Astrocyte (in vitro differentiated cells and primary cell): ENCODE measurements at regions not wholly inside any gene's neighbourhood (a gene's known extent, or its start where the extent isn't known, plus 50 kb on each side); places are given as distances from the start of the nearest gene placed in this dataset.

Experiments
- EZH2 ChIP-seq: IDR thresholded peaks from 2 replicates; pipeline ENCODE4 v1.6.1; 2012; ENCODE audit warnings: mild to moderate bottlenecking, low read length, inconsistent platforms; ENCODE audit not compliant: insufficient read depth
- TF ChIP-seq, protein P1 (sequence below): IDR thresholded peaks from 2 replicates; pipeline ENCODE4 v1.5.1; 2011; ENCODE audit warnings: low read depth, mild to moderate bottlenecking, inconsistent platforms, low read length, moderate library complexity; ENCODE audit not compliant: insufficient read depth

DNA sequence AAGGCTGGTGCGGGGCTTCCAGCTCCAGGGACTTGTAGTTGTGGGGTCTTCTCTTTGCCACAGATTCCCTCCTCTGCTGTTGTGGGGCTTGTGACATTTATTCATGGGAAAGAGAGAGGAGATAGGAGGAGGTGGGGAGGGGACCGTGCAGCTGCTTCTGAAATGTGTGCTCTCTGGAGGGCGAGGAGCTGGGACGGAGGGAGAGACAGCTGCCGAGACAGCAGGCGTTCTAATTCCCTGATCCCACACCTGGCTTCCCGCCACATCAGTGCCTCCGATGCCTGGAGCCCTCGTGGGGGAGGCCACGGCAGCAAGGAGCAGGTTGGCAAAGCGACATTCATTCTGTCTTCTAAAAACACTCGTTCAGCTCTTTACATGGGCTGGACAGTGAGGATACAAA is 164.4 kb downstream of the USP12 start:
- TF ChIP-seq, protein P1, sequence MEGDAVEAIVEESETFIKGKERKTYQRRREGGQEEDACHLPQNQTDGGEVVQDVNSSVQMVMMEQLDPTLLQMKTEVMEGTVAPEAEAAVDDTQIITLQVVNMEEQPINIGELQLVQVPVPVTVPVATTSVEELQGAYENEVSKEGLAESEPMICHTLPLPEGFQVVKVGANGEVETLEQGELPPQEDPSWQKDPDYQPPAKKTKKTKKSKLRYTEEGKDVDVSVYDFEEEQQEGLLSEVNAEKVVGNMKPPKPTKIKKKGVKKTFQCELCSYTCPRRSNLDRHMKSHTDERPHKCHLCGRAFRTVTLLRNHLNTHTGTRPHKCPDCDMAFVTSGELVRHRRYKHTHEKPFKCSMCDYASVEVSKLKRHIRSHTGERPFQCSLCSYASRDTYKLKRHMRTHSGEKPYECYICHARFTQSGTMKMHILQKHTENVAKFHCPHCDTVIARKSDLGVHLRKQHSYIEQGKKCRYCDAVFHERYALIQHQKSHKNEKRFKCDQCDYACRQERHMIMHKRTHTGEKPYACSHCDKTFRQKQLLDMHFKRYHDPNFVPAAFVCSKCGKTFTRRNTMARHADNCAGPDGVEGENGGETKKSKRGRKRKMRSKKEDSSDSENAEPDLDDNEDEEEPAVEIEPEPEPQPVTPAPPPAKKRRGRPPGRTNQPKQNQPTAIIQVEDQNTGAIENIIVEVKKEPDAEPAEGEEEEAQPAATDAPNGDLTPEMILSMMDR: no peak
- TF ChIP-seq EZH2: no peak
